ENCODE measurements at regions not wholly inside any gene's neighbourhood (a gene's known extent, or its start where the extent isn't known, plus 50 kb on each side); places are given as distances from the start of the nearest gene placed in this dataset.
A peak's percentile ranks its signal among the peaks of the same experiment; 100 is the strongest.

DNA sequence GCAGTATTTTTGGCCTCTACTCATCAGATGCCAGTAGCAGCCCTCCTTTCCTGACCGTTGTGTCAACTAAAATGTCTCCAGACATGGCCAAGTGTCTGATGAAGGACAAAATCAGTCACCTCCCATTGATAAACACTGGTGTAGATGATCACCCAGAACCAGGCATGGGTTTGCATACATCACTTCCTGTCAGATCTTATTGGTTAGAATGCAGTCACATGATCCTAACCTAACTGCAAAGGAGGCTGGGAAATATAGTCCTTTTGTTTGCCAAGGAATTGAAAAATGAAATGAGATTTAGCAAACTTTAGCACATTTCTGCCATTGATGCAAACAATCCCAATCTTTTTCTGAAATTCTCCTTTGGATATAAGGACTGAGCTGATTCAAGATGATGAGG is 141.4 kb downstream of the BUB3 start:
- BruUV-seq (replicated peaks) = no TSS peak
- no peaks in the 10 kb centered on the region for H3K79me2 ChIP-seq (ENCODE audit: control insufficient read depth, insufficient read depth, low read length)
- intact Hi-C loops (cut with micrococcal nuclease) = no loop called here
- no peaks in the 10 kb centered on the region for H3K36me3 ChIP-seq (ENCODE audit: control insufficient read depth, insufficient read depth, low read length)
- no peaks in the 10 kb centered on the region for H3K9me1 ChIP-seq (ENCODE audit: control insufficient read depth, insufficient read depth, low read length)
- H3K27ac ChIP-seq (ENCODE audit: extremely low read depth, low read depth, low read length) = no peak overlapping the region
- TF ChIP-seq HCFC1 (IDR thresholded peaks at IDR 0.05; ENCODE audit: low read depth, low read length) (0 out of 2 replicates have a peak, but pooled peaks have one; percentile 22), HSF4 (CRISPR knock-in tag; IDR thresholded peaks at IDR 0.05; ENCODE audit: borderline replicate concordance) (no peak), ZNF707 (CRISPR knock-in tag; conservative IDR thresholded peaks at IDR 0.05) (no peak), RAD51 (IDR thresholded peaks at IDR 0.05; ENCODE audit: borderline replicate concordance, low read depth) (peak; percentile 29; the same call in 1 of the 2 replicates), NFYB (IDR thresholded peaks at IDR 0.05; ENCODE audit: extremely low read depth, insufficient read length) (peak; percentile 42), CREM (IDR thresholded peaks at IDR 0.05; ENCODE audit: low read depth) (0 out of 2 replicates have a peak, but pooled peaks have one; percentile 8)
- TF ChIP-seq, protein P1, sequence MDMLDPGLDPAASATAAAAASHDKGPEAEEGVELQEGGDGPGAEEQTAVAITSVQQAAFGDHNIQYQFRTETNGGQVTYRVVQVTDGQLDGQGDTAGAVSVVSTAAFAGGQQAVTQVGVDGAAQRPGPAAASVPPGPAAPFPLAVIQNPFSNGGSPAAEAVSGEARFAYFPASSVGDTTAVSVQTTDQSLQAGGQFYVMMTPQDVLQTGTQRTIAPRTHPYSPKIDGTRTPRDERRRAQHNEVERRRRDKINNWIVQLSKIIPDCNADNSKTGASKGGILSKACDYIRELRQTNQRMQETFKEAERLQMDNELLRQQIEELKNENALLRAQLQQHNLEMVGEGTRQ (CRISPR knock-in tag; IDR thresholded peaks at IDR 0.05) = peak; percentile 71
- TF ChIP-seq, protein P2, sequence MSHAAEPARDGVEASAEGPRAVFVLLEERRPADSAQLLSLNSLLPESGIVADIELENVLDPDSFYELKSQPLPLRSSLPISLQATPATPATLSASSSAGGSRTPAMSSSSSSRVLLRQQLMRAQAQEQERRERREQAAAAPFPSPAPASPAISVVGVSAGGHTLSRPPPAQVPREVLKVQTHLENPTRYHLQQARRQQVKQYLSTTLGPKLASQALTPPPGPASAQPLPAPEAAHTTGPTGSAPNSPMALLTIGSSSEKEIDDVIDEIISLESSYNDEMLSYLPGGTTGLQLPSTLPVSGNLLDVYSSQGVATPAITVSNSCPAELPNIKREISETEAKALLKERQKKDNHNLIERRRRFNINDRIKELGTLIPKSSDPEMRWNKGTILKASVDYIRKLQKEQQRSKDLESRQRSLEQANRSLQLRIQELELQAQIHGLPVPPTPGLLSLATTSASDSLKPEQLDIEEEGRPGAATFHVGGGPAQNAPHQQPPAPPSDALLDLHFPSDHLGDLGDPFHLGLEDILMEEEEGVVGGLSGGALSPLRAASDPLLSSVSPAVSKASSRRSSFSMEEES (CRISPR knock-in tag; IDR thresholded peaks at IDR 0.05) = peak; percentile 58
- H3K4me3 ChIP-seq = no peak overlapping the region
- H3K9me3 ChIP-seq (replicated peaks; ENCODE audit: control insufficient read depth, insufficient read depth, low read depth, low read length) = no peaks in the 10 kb centered on the region
- in situ Hi-C loops (cut with MboI) = no loop called here
- ChIA-PET CTCF (ENCODE audit: low intra/inter-chr PET ratio) (no interaction called here), POLR2A (no interaction called here)
- H4K20me1 ChIP-seq (replicated peaks; ENCODE audit: control insufficient read depth, insufficient read depth, low read length) = no peaks in the 10 kb centered on the region
- H2AFZ ChIP-seq (ENCODE audit: low read depth, low read length) = no peak overlapping the region
- ATAC-seq (0 out of 3 replicates have a peak, but pooled peaks have one; percentile 37), DNase-seq (ENCODE audit: extremely low read depth in 1 of 4, low spot score in 3 of 4) (peak in 3 of 4 experiments; percentile 8 to 30 (median 29)), FAIRE-seq (no peak)
- H3K9ac ChIP-seq (ENCODE audit: insufficient read depth in 1 of 2, low read depth in 2 of 2, low read length in 2 of 2) = no peak overlapping the region
- no peaks in the 10 kb centered on the region for H3K4me1 ChIP-seq (replicated peaks in 1 of 2; ENCODE audit: control insufficient read depth in 2 of 2, insufficient read depth in 2 of 2, low read length in 2 of 2)
- H3K27me3 ChIP-seq (ENCODE audit: control insufficient read depth in 2 of 2, insufficient read depth in 2 of 2, low read length in 2 of 2) = no peaks in the 10 kb centered on the region
- H3K4me2 ChIP-seq (ENCODE audit: insufficient read depth, low read length) = no peak overlapping the region
- no CpG with 5 or more reads among the region's 1 CpG for WGBS (ENCODE audit: insufficient coverage, low coverage, missing lambda C conversion rate)
